PC-3 (cell line): ENCODE measurements at regions not wholly inside any gene's neighbourhood (a gene's known extent, or its start where the extent isn't known, plus 50 kb on each side); places are given as distances from the start of the nearest gene placed in this dataset.

Experiments used
- EZH2 ChIP-seq: fragments of 300-600 bp; sonication (generic); IDR thresholded peaks from one replicate; pipeline ENCODE4 v1.6.1; 2017; ENCODE audit warnings: antibody characterized with exemption, mild to moderate bottlenecking, low read length; ENCODE audit not compliant: unreplicated experiment
- EZH2phosphoT487 ChIP-seq: fragments of 300-600 bp; sonication (generic); IDR thresholded peaks from 2 replicates; pipeline ENCODE4 v1.6.1; 2018; ENCODE audit warnings: mild to moderate bottlenecking, antibody characterized with exemption, low read length, borderline replicate concordance

DNA sequence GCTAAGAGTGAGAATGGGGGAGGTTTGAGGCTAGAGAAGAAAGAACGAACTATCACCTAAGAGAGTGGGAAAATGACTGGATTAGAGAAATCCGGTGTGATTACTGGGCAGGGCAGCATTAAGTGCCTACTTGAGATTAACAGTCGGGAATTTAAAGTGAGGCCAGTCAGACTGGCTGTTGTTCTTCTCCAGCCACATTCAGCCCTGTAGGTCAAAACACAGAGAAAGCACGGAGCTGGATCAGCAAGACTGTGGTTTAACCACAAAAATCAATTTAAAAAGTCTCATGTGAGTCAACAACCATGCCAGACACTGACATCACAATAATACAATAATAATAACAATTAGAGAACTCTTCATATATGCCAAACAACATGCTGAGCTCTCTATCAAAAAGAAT lies 301.9 kb upstream of the SGK1 start:
- no peak for TF ChIP-seq EZH2
- TF ChIP-seq EZH2phosphoT487 = no peak
